ENCODE measurements at regions not wholly inside any gene's neighbourhood (a gene's known extent, or its start where the extent isn't known, plus 50 kb on each side); places are given as distances from the start of the nearest gene placed in this dataset.

- TF ChIP-seq EZH2phosphoT487 (IDR thresholded peaks at IDR 0.05; ENCODE audit: low read depth) (no peak), CTCF (IDR thresholded peaks at IDR 0.05; ENCODE audit: low read depth, low read length) (no peak)
These were observed 244.2 kb downstream of the CBLL2 start for GRCh38 chrX:22516893-22517292.
